ENCODE measurements at regions not wholly inside any gene's neighbourhood (a gene's known extent, or its start where the extent isn't known, plus 50 kb on each side); places are given as distances from the start of the nearest gene placed in this dataset.

- Histone ChIP-seq H3K27ac (ENCODE audit: low read depth, low read length) (no peak overlapping the region), H3K4me1 (ENCODE audit: control insufficient read depth in 1 of 2, insufficient read depth in 2 of 2, low read length in 2 of 2) (no peaks in the 10 kb centered on the region), H4K12ac (ENCODE audit: low read depth, low read length) (no peak overlapping the region), H3K23ac (ENCODE audit: low read length) (no peak overlapping the region), H2BK12ac (ENCODE audit: low read length) (no peak overlapping the region), H3K4me2 (ENCODE audit: low read length) (no peak overlapping the region), H2AK5ac (ENCODE audit: low read length) (no peak overlapping the region), H2AFZ (ENCODE audit: insufficient read depth, low read length, poor library complexity) (no peak overlapping the region), H2BK120ac (ENCODE audit: insufficient read depth, low read length, poor library complexity) (no peak overlapping the region), H3K9me3 (ENCODE audit: insufficient read depth, low read depth, low read length) (peaks cover 2% of the 10 kb centered on the region), H4K8ac (ENCODE audit: low read depth, low read length) (no peak overlapping the region), H3K79me2 (ENCODE audit: control insufficient read depth, insufficient read depth, low read length, poor library complexity) (no peaks in the 10 kb centered on the region), H3K4me3 (ENCODE audit: low read depth, low read length) (no peak overlapping the region), H3K79me1 (ENCODE audit: low read length) (no peaks in the 10 kb centered on the region), H3K14ac (ENCODE audit: low read length) (no peak overlapping the region), H2BK5ac (ENCODE audit: low read depth, low read length, poor library complexity) (no peak overlapping the region), H3K27me3 (ENCODE audit: insufficient read depth, low read length) (no peaks in the 10 kb centered on the region), H3K18ac (ENCODE audit: low read length) (no peak overlapping the region), H3K4ac (ENCODE audit: low read depth, low read length) (no peak overlapping the region), H3K36me3 (ENCODE audit: control insufficient read depth in 1 of 2, insufficient read depth in 2 of 2, low read length in 2 of 2) (no peaks in the 10 kb centered on the region), H3K9ac (ENCODE audit: low read length) (no peak overlapping the region), H4K91ac (ENCODE audit: low read depth, low read length) (no peak overlapping the region)
- DNase-seq, result no peak
- no CpG with 5 or more reads among the region's 3 CpGs for WGBS (ENCODE audit: extremely low coverage, insufficient coverage, insufficient read length)
These were observed 135.5 kb upstream of the CPM start for GRCh38 chr12:69068448-69068847.

- Histone ChIP-seq H3K4me2 (ENCODE audit: low read length) (no peak overlapping the region), H2BK12ac (ENCODE audit: low read length) (no peak overlapping the region), H3K27me3 (ENCODE audit: insufficient read depth, low read length) (no peaks in the 10 kb centered on the region), H4K12ac (ENCODE audit: low read depth, low read length) (no peak overlapping the region), H3K9me3 (ENCODE audit: insufficient read depth, low read depth, low read length) (no peaks in the 10 kb centered on the region), H2BK120ac (ENCODE audit: insufficient read depth, low read length, poor library complexity) (no peak overlapping the region), H3K36me3 (ENCODE audit: control insufficient read depth in 1 of 2, insufficient read depth in 2 of 2, low read length in 2 of 2) (no peaks in the 10 kb centered on the region), H4K91ac (ENCODE audit: low read depth, low read length) (no peak overlapping the region), H3K23ac (ENCODE audit: low read length) (no peak overlapping the region), H3K4me1 (ENCODE audit: control insufficient read depth in 1 of 2, insufficient read depth in 2 of 2, low read length in 2 of 2) (no peaks in the 10 kb centered on the region), H2AK5ac (ENCODE audit: low read length) (no peak overlapping the region), H3K18ac (ENCODE audit: low read length) (no peak overlapping the region), H2BK5ac (ENCODE audit: low read depth, low read length, poor library complexity) (no peak overlapping the region), H2AFZ (ENCODE audit: insufficient read depth, low read length, poor library complexity) (no peak overlapping the region), H3K4me3 (ENCODE audit: low read depth, low read length) (no peak overlapping the region), H3K79me1 (ENCODE audit: low read length) (no peaks in the 10 kb centered on the region), H3K9ac (ENCODE audit: low read length) (no peak overlapping the region), H4K8ac (ENCODE audit: low read depth, low read length) (no peak overlapping the region), H3K14ac (ENCODE audit: low read length) (no peak overlapping the region), H3K4ac (ENCODE audit: low read depth, low read length) (no peak overlapping the region), H3K27ac (ENCODE audit: low read depth, low read length) (no peak overlapping the region), H3K79me2 (ENCODE audit: control insufficient read depth, insufficient read depth, low read length, poor library complexity) (no peaks in the 10 kb centered on the region)
- WGBS (ENCODE audit: extremely low coverage, insufficient coverage, insufficient read length), result no CpG with 5 or more reads among the region's 10 CpGs
- no peak for DNase-seq
These were observed 136.5 kb upstream of the CPM start for GRCh38 chr12:69069479-69069878.

- Histone ChIP-seq H3K27me3 (ENCODE audit: insufficient read depth, low read length) (no peaks in the 10 kb centered on the region), H3K18ac (ENCODE audit: low read length) (no peak overlapping the region), H3K79me1 (ENCODE audit: low read length) (no peaks in the 10 kb centered on the region), H3K27ac (ENCODE audit: low read depth, low read length) (no peak overlapping the region), H3K9me3 (ENCODE audit: insufficient read depth, low read depth, low read length) (no peaks in the 10 kb centered on the region), H2AFZ (ENCODE audit: insufficient read depth, low read length, poor library complexity) (no peak overlapping the region), H3K4me3 (ENCODE audit: low read depth, low read length) (no peak overlapping the region), H3K9ac (ENCODE audit: low read length) (no peak overlapping the region), H3K23ac (ENCODE audit: low read length) (no peak overlapping the region), H2BK12ac (ENCODE audit: low read length) (no peak overlapping the region), H3K4me2 (ENCODE audit: low read length) (no peak overlapping the region), H4K12ac (ENCODE audit: low read depth, low read length) (no peak overlapping the region), H2BK120ac (ENCODE audit: insufficient read depth, low read length, poor library complexity) (no peak overlapping the region), H2BK5ac (ENCODE audit: low read depth, low read length, poor library complexity) (no peak overlapping the region), H4K8ac (ENCODE audit: low read depth, low read length) (no peak overlapping the region), H3K79me2 (ENCODE audit: control insufficient read depth, insufficient read depth, low read length, poor library complexity) (no peaks in the 10 kb centered on the region), H3K4me1 (ENCODE audit: control insufficient read depth in 1 of 2, insufficient read depth in 2 of 2, low read length in 2 of 2) (no peaks in the 10 kb centered on the region), H3K14ac (ENCODE audit: low read length) (no peak overlapping the region), H2AK5ac (ENCODE audit: low read length) (no peak overlapping the region), H3K4ac (ENCODE audit: low read depth, low read length) (no peak overlapping the region), H4K91ac (ENCODE audit: low read depth, low read length) (no peak overlapping the region), H3K36me3 (ENCODE audit: control insufficient read depth in 1 of 2, insufficient read depth in 2 of 2, low read length in 2 of 2) (no peaks in the 10 kb centered on the region)
- WGBS (ENCODE audit: extremely low coverage, insufficient coverage, insufficient read length), result no CpG with 5 or more reads among the region's 6 CpGs
- DNase-seq, result peak; percentile 63 to 90
These were observed 137.5 kb upstream of the CPM start for GRCh38 chr12:69070319-69071090.

GRCh38 chr12:69071091-69071370 is 138.1 kb upstream of the CPM start:
- Histone ChIP-seq H3K27me3 (ENCODE audit: insufficient read depth, low read length) (no peaks in the 10 kb centered on the region), H3K9me3 (ENCODE audit: insufficient read depth, low read depth, low read length) (no peaks in the 10 kb centered on the region), H4K12ac (ENCODE audit: low read depth, low read length) (no peak overlapping the region), H2AFZ (ENCODE audit: insufficient read depth, low read length, poor library complexity) (no peak overlapping the region), H3K79me2 (ENCODE audit: control insufficient read depth, insufficient read depth, low read length, poor library complexity) (no peaks in the 10 kb centered on the region), H3K14ac (ENCODE audit: low read length) (no peak overlapping the region), H3K9ac (ENCODE audit: low read length) (no peak overlapping the region), H3K79me1 (ENCODE audit: low read length) (no peaks in the 10 kb centered on the region), H3K23ac (ENCODE audit: low read length) (no peak overlapping the region), H3K27ac (ENCODE audit: low read depth, low read length) (no peak overlapping the region), H2BK120ac (ENCODE audit: insufficient read depth, low read length, poor library complexity) (no peak overlapping the region), H3K18ac (ENCODE audit: low read length) (no peak overlapping the region), H2BK5ac (ENCODE audit: low read depth, low read length, poor library complexity) (no peak overlapping the region), H3K4me3 (ENCODE audit: low read depth, low read length) (no peak overlapping the region), H2AK5ac (ENCODE audit: low read length) (no peak overlapping the region), H4K91ac (ENCODE audit: low read depth, low read length) (no peak overlapping the region), H3K4me1 (ENCODE audit: control insufficient read depth in 1 of 2, insufficient read depth in 2 of 2, low read length in 2 of 2) (no peaks in the 10 kb centered on the region), H4K8ac (ENCODE audit: low read depth, low read length) (no peak overlapping the region), H3K4ac (ENCODE audit: low read depth, low read length) (no peak overlapping the region), H3K4me2 (ENCODE audit: low read length) (no peak overlapping the region), H3K36me3 (ENCODE audit: control insufficient read depth in 1 of 2, insufficient read depth in 2 of 2, low read length in 2 of 2) (no peaks in the 10 kb centered on the region), H2BK12ac (ENCODE audit: low read length) (no peak overlapping the region)
- no CpG with 5 or more reads among the region's 1 CpG for WGBS (ENCODE audit: extremely low coverage, insufficient coverage, insufficient read length)
- DNase-seq, result no peak

All from trophoblast cell (in vitro differentiated cells and primary cell).